ENCODE measurements at regions not wholly inside any gene's neighbourhood (a gene's known extent, or its start where the extent isn't known, plus 50 kb on each side); places are given as distances from the start of the nearest gene placed in this dataset.

GRCh38 chr5:99773290-99773689, 761.9 kb upstream of the FAM174A start:
- H3K79me2 ChIP-seq (ENCODE audit: insufficient read depth, low read length): no peaks in the 10 kb centered on the region
- H2BK20ac ChIP-seq (ENCODE audit: low read depth, low read length, poor library complexity, severe bottlenecking): no peak overlapping the region
- H2AK5ac ChIP-seq (ENCODE audit: insufficient read length, low read length): no peak overlapping the region
- H3K27me3 ChIP-seq (ENCODE audit: insufficient read depth, low read length): no peaks in the 10 kb centered on the region
- no peak overlapping the region for H3K9ac ChIP-seq (ENCODE audit: extremely low read depth, insufficient read length, low read length)
- no peak overlapping the region for H3K23ac ChIP-seq (ENCODE audit: insufficient read length, low read depth, low read length)
- no peak overlapping the region for H4K91ac ChIP-seq (ENCODE audit: insufficient read length, low read depth, low read length)
- no peaks in the 10 kb centered on the region for H3K4me1 ChIP-seq (ENCODE audit: insufficient read depth, low read length)
- no peak overlapping the region for H3K18ac ChIP-seq (ENCODE audit: insufficient read length, low read depth, low read length)
- no CpG with 5 or more reads among the region's 1 CpG for WGBS (ENCODE audit: extremely low coverage, insufficient read length, low lambda C conversion rate)
- Mint-ChIP-seq H3K4me1 (no peaks in the 10 kb centered on the region), H3K27me3 (ENCODE audit: low read depth) (no peaks in the 10 kb centered on the region), H3K27ac (no peak overlapping the region), H3K4me3 (no peak overlapping the region), H3K36me3 (ENCODE audit: insufficient read depth in 1 of 3, low read depth in 3 of 3) (no peaks in the 10 kb centered on the region), H3K9me3 (no peaks in the 10 kb centered on the region; a peak in 1 of 5 replicates)
- no peak overlapping the region for H2BK12ac ChIP-seq (ENCODE audit: insufficient read length, low read depth, low read length)
- H3K56ac ChIP-seq (ENCODE audit: insufficient read length, low read depth, low read length): no peak overlapping the region
- no peaks in the 10 kb centered on the region for H3K23me2 ChIP-seq (ENCODE audit: insufficient read length, low read depth, low read length, poor library complexity, severe bottlenecking)
- H4K5ac ChIP-seq (ENCODE audit: insufficient read length, low read depth, low read length): no peak overlapping the region
- TF ChIP-seq, protein P1, sequence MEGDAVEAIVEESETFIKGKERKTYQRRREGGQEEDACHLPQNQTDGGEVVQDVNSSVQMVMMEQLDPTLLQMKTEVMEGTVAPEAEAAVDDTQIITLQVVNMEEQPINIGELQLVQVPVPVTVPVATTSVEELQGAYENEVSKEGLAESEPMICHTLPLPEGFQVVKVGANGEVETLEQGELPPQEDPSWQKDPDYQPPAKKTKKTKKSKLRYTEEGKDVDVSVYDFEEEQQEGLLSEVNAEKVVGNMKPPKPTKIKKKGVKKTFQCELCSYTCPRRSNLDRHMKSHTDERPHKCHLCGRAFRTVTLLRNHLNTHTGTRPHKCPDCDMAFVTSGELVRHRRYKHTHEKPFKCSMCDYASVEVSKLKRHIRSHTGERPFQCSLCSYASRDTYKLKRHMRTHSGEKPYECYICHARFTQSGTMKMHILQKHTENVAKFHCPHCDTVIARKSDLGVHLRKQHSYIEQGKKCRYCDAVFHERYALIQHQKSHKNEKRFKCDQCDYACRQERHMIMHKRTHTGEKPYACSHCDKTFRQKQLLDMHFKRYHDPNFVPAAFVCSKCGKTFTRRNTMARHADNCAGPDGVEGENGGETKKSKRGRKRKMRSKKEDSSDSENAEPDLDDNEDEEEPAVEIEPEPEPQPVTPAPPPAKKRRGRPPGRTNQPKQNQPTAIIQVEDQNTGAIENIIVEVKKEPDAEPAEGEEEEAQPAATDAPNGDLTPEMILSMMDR (conservative IDR thresholded peaks at IDR 0.05): no peak
- no peak overlapping the region for H4K8ac ChIP-seq (replicated peaks; ENCODE audit: insufficient read length, low read depth, low read length)
- no peak overlapping the region for H3K4me2 ChIP-seq (ENCODE audit: insufficient read depth, insufficient read length, low read length)
- no peak overlapping the region for H2AFZ ChIP-seq (ENCODE audit: low read length)
- H3K79me1 ChIP-seq (ENCODE audit: insufficient read depth, low read depth, low read length, poor library complexity, severe bottlenecking): no peaks in the 10 kb centered on the region
- no peak overlapping the region for H3K27ac ChIP-seq (ENCODE audit: insufficient read length, low read depth, low read length)
- no peak overlapping the region for H2BK120ac ChIP-seq (ENCODE audit: low read depth, low read length, poor library complexity, severe bottlenecking)
- H3T11ph ChIP-seq (ENCODE audit: low read length): no peak overlapping the region
- no peak for DNase-seq
- H3K4ac ChIP-seq (ENCODE audit: low read depth, low read length): no peak overlapping the region
- no peak overlapping the region for H3K14ac ChIP-seq (ENCODE audit: insufficient read depth, low read length)
- no peak overlapping the region for H2BK15ac ChIP-seq (ENCODE audit: low read depth, low read length)
- no peaks in the 10 kb centered on the region for H3K9me3 ChIP-seq (ENCODE audit: control insufficient read depth, low read depth, low read length)
- H2BK5ac ChIP-seq (ENCODE audit: insufficient read length, low read length): no peak overlapping the region
- H4K20me1 ChIP-seq (ENCODE audit: control insufficient read depth, insufficient read depth, insufficient read length): no peaks in the 10 kb centered on the region
